HepG2 (cell line): ENCODE measurements at regions not wholly inside any gene's neighbourhood (a gene's known extent, or its start where the extent isn't known, plus 50 kb on each side); places are given as distances from the start of the nearest gene placed in this dataset.

Source experiments
- ATF1 ChIP-seq: IDR thresholded peaks from 2 replicates; pipeline ENCODE4 v1.6.1; 2016; ENCODE audit warnings: mild to moderate bottlenecking, control low read depth
- ETV5 ChIP-seq: IDR thresholded peaks from 2 replicates; pipeline ENCODE4 v1.6.1; 2018; ENCODE audit warnings: missing biosample characterization, missing genetic modification reagents, inconsistent platforms, borderline replicate concordance
- FOXA3 ChIP-seq: IDR thresholded peaks from 2 replicates; pipeline ENCODE4 v1.6.1; 2016; ENCODE audit warnings: missing genetic modification reagents, missing compliant biosample characterization
- FOXO1 ChIP-seq: sonication (generic); formaldehyde crosslinking; IDR thresholded peaks from 2 replicates; pipeline ENCODE4 v1.4.0; 2020; ENCODE audit warnings: missing genetic modification reagents
- GATAD1 ChIP-seq: IDR thresholded peaks from 2 replicates; pipeline ENCODE4 v1.6.1; 2016; ENCODE audit warnings: missing genetic modification reagents, missing compliant biosample characterization
- MXD3 ChIP-seq: IDR thresholded peaks from 2 replicates; pipeline ENCODE4 v1.6.1; 2016; ENCODE audit warnings: mild to moderate bottlenecking, missing biosample characterization, missing genetic modification reagents
- NFE2 ChIP-seq: sonication (generic); formaldehyde crosslinking; IDR thresholded peaks from 2 replicates; pipeline ENCODE4 v1.4.0; 2020; ENCODE audit warnings: missing genetic modification reagents
- NR2F6 ChIP-seq, 2 experiments: IDR thresholded peaks; 2 replicates each; pipeline ENCODE4 v1.6.1; 2016; ENCODE audit warnings: antibody characterized with exemption in 1 of 2, mild to moderate bottlenecking in 1 of 2
- NRL ChIP-seq: sonication (generic); formaldehyde crosslinking; IDR thresholded peaks from 2 replicates; pipeline ENCODE4 v1.5.0; 2020; ENCODE audit warnings: missing genetic modification reagents, mild to moderate bottlenecking, moderate library complexity, borderline replicate concordance
- RAD51 ChIP-seq: fragments of 450-650 bp; IDR thresholded peaks from 2 replicates; pipeline ENCODE4 v1.6.1; 2016; ENCODE audit warnings: borderline replicate concordance
- SNAPC5 ChIP-seq: sonication (generic); formaldehyde crosslinking; IDR thresholded peaks from 2 replicates; pipeline ENCODE4 v1.8.1; 2023; ENCODE audit warnings: mild to moderate bottlenecking, missing genetic modification reagents, borderline replicate concordance
- ZBTB20 ChIP-seq: sonication (generic); formaldehyde crosslinking; IDR thresholded peaks from 2 replicates; pipeline ENCODE4 v1.8.1; 2023; ENCODE audit warnings: missing genetic modification reagents, low read depth, mild to moderate bottlenecking, borderline replicate concordance
- ZKSCAN5 ChIP-seq: sonication (generic); formaldehyde crosslinking; IDR thresholded peaks from 2 replicates; pipeline ENCODE4 v1.5.1; 2020; ENCODE audit warnings: mild to moderate bottlenecking, missing genetic modification reagents
- ZNF256 ChIP-seq: sonication (generic); formaldehyde crosslinking; conservative IDR thresholded peaks from 2 replicates; pipeline ENCODE4 v1.4.0; 2020; ENCODE audit warnings: missing genetic modification reagents
- ZNF335 ChIP-seq: sonication (generic); formaldehyde crosslinking; IDR thresholded peaks from 2 replicates; pipeline ENCODE4 v1.4.0; 2020; ENCODE audit warnings: missing genetic modification reagents
- ZNF704 ChIP-seq: sonication (generic); formaldehyde crosslinking; IDR thresholded peaks from 2 replicates; pipeline ENCODE4 v1.8.1; 2023; ENCODE audit warnings: mild to moderate bottlenecking, inconsistent platforms, moderate library complexity, missing genetic modification reagents, borderline replicate concordance
- ZSCAN21 ChIP-seq: sonication (generic); formaldehyde crosslinking; IDR thresholded peaks from 2 replicates; pipeline ENCODE4 v1.8.0; 2022; ENCODE audit warnings: mild to moderate bottlenecking, missing genetic modification reagents, moderate library complexity, borderline replicate concordance
- TF ChIP-seq, protein P1 (sequence below): sonication (generic); formaldehyde crosslinking; IDR thresholded peaks from 2 replicates; pipeline ENCODE4 v1.5.0; 2020; ENCODE audit warnings: missing genetic modification reagents, mild to moderate bottlenecking, borderline replicate concordance
- TF ChIP-seq, protein P2 (sequence below): sonication (generic); formaldehyde crosslinking; conservative IDR thresholded peaks from 2 replicates; pipeline ENCODE4 v1.4.0; 2020; ENCODE audit warnings: missing genetic modification reagents
- TF ChIP-seq, protein P3 (sequence below): sonication (generic); formaldehyde crosslinking; IDR thresholded peaks from 2 replicates; pipeline ENCODE4 v1.4.0; 2020; ENCODE audit warnings: missing genetic modification reagents, borderline replicate concordance

- TF ChIP-seq ZNF704 (CRISPR knock-in tag) (no peak), SNAPC5 (CRISPR knock-in tag) (no peak), ZSCAN21 (CRISPR knock-in tag) (no peak), MXD3 (CRISPR knock-in tag) (no peak), ZKSCAN5 (CRISPR knock-in tag) (no peak), RAD51 (no peak), GATAD1 (CRISPR knock-in tag) (no peak), FOXO1 (peak; percentile 20; the same call in 1 of the 2 replicates), FOXA3 (CRISPR knock-in tag) (peak; percentile 38; the same call in 1 of the 2 replicates), ZBTB20 (CRISPR knock-in tag) (no peak), ZNF335 (CRISPR knock-in tag) (no peak), ATF1 (CRISPR knock-in tag) (no peak), NR2F6 (IDR thresholded peaks at IDR 0.05) (no peak), NR2F6 (CRISPR knock-in tag; IDR thresholded peaks at IDR 0.05) (peak; percentile 29; the same call in 1 of the 2 replicates), NRL (CRISPR knock-in tag) (no peak), NFE2 (CRISPR knock-in tag) (no peak), ZNF256 (CRISPR knock-in tag) (no peak), ETV5 (CRISPR knock-in tag) (peak; percentile 65; the same call in 1 of the 2 replicates)
- TF ChIP-seq, protein P1, sequence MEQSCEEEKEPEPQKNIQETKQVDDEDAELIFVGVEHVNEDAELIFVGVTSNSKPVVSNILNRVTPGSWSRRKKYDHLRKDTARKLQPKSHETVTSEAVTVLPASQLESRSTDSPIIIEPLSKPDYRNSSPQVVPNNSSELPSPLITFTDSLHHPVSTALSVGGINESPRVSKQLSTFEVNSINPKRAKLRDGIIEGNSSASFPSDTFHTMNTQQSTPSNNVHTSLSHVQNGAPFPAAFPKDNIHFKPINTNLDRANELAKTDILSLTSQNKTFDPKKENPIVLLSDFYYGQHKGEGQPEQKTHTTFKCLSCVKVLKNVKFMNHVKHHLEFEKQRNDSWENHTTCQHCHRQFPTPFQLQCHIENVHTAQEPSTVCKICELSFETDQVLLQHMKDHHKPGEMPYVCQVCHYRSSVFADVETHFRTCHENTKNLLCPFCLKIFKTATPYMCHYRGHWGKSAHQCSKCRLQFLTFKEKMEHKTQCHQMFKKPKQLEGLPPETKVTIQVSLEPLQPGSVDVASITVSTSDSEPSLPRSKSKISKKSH: no peak
- TF ChIP-seq, protein P2, sequence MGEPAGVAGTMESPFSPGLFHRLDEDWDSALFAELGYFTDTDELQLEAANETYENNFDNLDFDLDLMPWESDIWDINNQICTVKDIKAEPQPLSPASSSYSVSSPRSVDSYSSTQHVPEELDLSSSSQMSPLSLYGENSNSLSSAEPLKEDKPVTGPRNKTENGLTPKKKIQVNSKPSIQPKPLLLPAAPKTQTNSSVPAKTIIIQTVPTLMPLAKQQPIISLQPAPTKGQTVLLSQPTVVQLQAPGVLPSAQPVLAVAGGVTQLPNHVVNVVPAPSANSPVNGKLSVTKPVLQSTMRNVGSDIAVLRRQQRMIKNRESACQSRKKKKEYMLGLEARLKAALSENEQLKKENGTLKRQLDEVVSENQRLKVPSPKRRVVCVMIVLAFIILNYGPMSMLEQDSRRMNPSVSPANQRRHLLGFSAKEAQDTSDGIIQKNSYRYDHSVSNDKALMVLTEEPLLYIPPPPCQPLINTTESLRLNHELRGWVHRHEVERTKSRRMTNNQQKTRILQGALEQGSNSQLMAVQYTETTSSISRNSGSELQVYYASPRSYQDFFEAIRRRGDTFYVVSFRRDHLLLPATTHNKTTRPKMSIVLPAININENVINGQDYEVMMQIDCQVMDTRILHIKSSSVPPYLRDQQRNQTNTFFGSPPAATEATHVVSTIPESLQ: no peak
- TF ChIP-seq, protein P3, sequence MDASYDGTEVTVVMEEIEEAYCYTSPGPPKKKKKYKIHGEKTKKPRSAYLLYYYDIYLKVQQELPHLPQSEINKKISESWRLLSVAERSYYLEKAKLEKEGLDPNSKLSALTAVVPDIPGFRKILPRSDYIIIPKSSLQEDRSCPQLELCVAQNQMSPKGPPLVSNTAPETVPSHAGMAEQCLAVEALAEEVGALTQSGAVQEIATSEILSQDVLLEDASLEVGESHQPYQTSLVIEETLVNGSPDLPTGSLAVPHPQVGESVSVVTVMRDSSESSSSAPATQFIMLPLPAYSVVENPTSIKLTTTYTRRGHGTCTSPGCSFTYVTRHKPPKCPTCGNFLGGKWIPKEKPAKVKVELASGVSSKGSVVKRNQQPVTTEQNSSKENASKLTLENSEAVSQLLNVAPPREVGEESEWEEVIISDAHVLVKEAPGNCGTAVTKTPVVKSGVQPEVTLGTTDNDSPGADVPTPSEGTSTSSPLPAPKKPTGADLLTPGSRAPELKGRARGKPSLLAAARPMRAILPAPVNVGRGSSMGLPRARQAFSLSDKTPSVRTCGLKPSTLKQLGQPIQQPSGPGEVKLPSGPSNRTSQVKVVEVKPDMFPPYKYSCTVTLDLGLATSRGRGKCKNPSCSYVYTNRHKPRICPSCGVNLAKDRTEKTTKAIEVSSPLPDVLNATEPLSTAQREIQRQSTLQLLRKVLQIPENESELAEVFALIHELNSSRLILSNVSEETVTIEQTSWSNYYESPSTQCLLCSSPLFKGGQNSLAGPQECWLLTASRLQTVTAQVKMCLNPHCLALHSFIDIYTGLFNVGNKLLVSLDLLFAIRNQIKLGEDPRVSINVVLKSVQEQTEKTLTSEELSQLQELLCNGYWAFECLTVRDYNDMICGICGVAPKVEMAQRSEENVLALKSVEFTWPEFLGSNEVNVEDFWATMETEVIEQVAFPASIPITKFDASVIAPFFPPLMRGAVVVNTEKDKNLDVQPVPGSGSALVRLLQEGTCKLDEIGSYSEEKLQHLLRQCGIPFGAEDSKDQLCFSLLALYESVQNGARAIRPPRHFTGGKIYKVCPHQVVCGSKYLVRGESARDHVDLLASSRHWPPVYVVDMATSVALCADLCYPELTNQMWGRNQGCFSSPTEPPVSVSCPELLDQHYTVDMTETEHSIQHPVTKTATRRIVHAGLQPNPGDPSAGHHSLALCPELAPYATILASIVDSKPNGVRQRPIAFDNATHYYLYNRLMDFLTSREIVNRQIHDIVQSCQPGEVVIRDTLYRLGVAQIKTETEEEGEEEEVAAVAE (CRISPR knock-in tag): no peak
Measured at GRCh38 chr18:2207294-2207693, 364.0 kb downstream of the METTL4 start (continued).
